Mesenchymal stem cell (in vitro differentiated cells and primary cell): ENCODE measurements at regions not wholly inside any gene's neighbourhood (a gene's known extent, or its start where the extent isn't known, plus 50 kb on each side); places are given as distances from the start of the nearest gene placed in this dataset.
"Not testable (repeated sequence)": the region's sequence is repeated elsewhere in the genome, so short reads cannot be mapped to it uniquely, and the experiment has no call there.

ENCODE experiments used
- DNase-seq: peaks from one replicate; pipeline ENCODE4 v3.0.0-alpha.2; 2013
- H2AFZ ChIP-seq: one replicate; pipeline ENCODE4 v1.6.1; 2013; ENCODE audit warnings: low read depth, mild to moderate bottlenecking, control low read depth, inconsistent platforms, low read length, moderate library complexity
- H2AK5ac ChIP-seq: 2 replicates; pipeline ENCODE4 v1.6.1; 2013; ENCODE audit warnings: low read length, moderate library complexity, mild to moderate bottlenecking, inconsistent platforms; ENCODE audit not compliant: severe bottlenecking
- H2BK120ac ChIP-seq: one replicate; pipeline ENCODE4 v1.6.1; 2013; ENCODE audit warnings: low read depth, mild to moderate bottlenecking, inconsistent platforms, low read length, moderate library complexity
- H2BK12ac ChIP-seq, 2 experiments: one replicate each; pipeline ENCODE4 v1.6.1; 2013; ENCODE audit warnings: inconsistent platforms in 2 of 2, low read length in 2 of 2, mild to moderate bottlenecking in 2 of 2, moderate library complexity in 2 of 2, control low read depth in 1 of 2
- H2BK15ac ChIP-seq: one replicate; pipeline ENCODE4 v1.6.1; 2013; ENCODE audit warnings: mild to moderate bottlenecking, low read depth, inconsistent platforms; ENCODE audit not compliant: poor library complexity, severe bottlenecking
- H2BK5ac ChIP-seq: 2 replicates; pipeline ENCODE4 v1.6.1; 2013; ENCODE audit warnings: low read depth, mild to moderate bottlenecking, low read length, control low read depth, inconsistent platforms; ENCODE audit not compliant: poor library complexity, severe bottlenecking
- H3K14ac ChIP-seq, 2 experiments: one replicate each; pipeline ENCODE4 v1.6.1; 2013; ENCODE audit warnings: inconsistent platforms in 2 of 2, low read length in 2 of 2, control low read depth in 1 of 2, mild to moderate bottlenecking in 1 of 2, moderate library complexity in 1 of 2
- H3K18ac ChIP-seq, 2 experiments: one replicate each; pipeline ENCODE4 v1.6.1; 2013; ENCODE audit warnings: inconsistent platforms in 2 of 2, low read length in 2 of 2, control low read depth in 1 of 2, low read depth in 1 of 2, mild to moderate bottlenecking in 1 of 2
- H3K23ac ChIP-seq, 2 experiments: one replicate each; pipeline ENCODE4 v1.6.1; 2013; ENCODE audit warnings: inconsistent platforms in 2 of 2, low read length in 2 of 2, mild to moderate bottlenecking in 2 of 2, moderate library complexity in 2 of 2, control low read depth in 1 of 2
- H3K27ac ChIP-seq: 2 replicates; pipeline ENCODE4 v1.5.1; 2013; ENCODE audit warnings: mild to moderate bottlenecking, moderate library complexity, low read length, control low read depth, inconsistent platforms; ENCODE audit not compliant: poor library complexity, severe bottlenecking
- H3K27me3 ChIP-seq, 2 experiments: 2 replicates each; pipeline versions ENCODE4 v1.6.1 to v1.7.0; 2013; ENCODE audit warnings: low read length in 2 of 2, mild to moderate bottlenecking in 2 of 2, moderate library complexity in 2 of 2, control low read depth in 1 of 2, inconsistent platforms in 1 of 2; ENCODE audit not compliant: control insufficient read depth in 1 of 2, insufficient read depth in 1 of 2
- H3K36me3 ChIP-seq, 2 experiments: 2 replicates each; pipeline versions ENCODE4 v1.6.1 to v1.7.0; 2013; ENCODE audit warnings: low read length in 2 of 2, control low read depth in 1 of 2, inconsistent platforms in 1 of 2, low read depth in 1 of 2, mild to moderate bottlenecking in 1 of 2; ENCODE audit not compliant: insufficient read depth in 2 of 2, control insufficient read depth in 1 of 2
- H3K4ac ChIP-seq, 2 experiments: one replicate each; pipeline ENCODE4 v1.6.1; 2013; ENCODE audit warnings: inconsistent platforms in 2 of 2, low read length in 2 of 2, mild to moderate bottlenecking in 2 of 2, moderate library complexity in 2 of 2, control low read depth in 1 of 2, low read depth in 1 of 2
- H3K4me1 ChIP-seq: 2 replicates; pipeline ENCODE4 v1.6.1; 2013; ENCODE audit warnings: low read depth, low read length, control low read depth; ENCODE audit not compliant: control insufficient read depth, insufficient read depth
- H3K4me2 ChIP-seq: 2 replicates; pipeline ENCODE4 v1.6.1; 2013; ENCODE audit warnings: low read length, mild to moderate bottlenecking, inconsistent platforms; ENCODE audit not compliant: poor library complexity, severe bottlenecking
- H3K4me3 ChIP-seq, 2 experiments: 2 replicates each; pipeline versions ENCODE4 v1.5.1 to v1.7.0; 2013; ENCODE audit warnings: low read length in 2 of 2, mild to moderate bottlenecking in 2 of 2, control low read depth in 1 of 2, low read depth in 1 of 2; ENCODE audit not compliant: insufficient read depth in 1 of 2
- H3K79me1 ChIP-seq: replicated peaks from 2 replicates; pipeline ENCODE4 v1.6.1; 2013; ENCODE audit warnings: mild to moderate bottlenecking, control low read depth, low read length, inconsistent platforms; ENCODE audit not compliant: poor library complexity, severe bottlenecking
- H3K9ac ChIP-seq: 2 replicates; pipeline ENCODE4 v1.7.0; 2013; ENCODE audit warnings: mild to moderate bottlenecking, low read length, moderate library complexity
- H3K9me3 ChIP-seq: 2 replicates; pipeline ENCODE4 v1.7.0; 2013; ENCODE audit warnings: mild to moderate bottlenecking, low read length; ENCODE audit not compliant: control insufficient read depth
- H4K8ac ChIP-seq: one replicate; pipeline ENCODE4 v1.6.1; 2013; ENCODE audit warnings: inconsistent platforms, mild to moderate bottlenecking, low read length, moderate library complexity
- H4K91ac ChIP-seq: one replicate; pipeline ENCODE4 v1.6.1; 2013; ENCODE audit warnings: mild to moderate bottlenecking, low read length, inconsistent platforms
- WGBS: methylation state at CpG from one replicate; pipeline ENCODE4 v1.1.7; 2013; ENCODE audit warnings: mixed read lengths; 5-methylcytosine and 5-hydroxymethylcytosine counted together

DNA sequence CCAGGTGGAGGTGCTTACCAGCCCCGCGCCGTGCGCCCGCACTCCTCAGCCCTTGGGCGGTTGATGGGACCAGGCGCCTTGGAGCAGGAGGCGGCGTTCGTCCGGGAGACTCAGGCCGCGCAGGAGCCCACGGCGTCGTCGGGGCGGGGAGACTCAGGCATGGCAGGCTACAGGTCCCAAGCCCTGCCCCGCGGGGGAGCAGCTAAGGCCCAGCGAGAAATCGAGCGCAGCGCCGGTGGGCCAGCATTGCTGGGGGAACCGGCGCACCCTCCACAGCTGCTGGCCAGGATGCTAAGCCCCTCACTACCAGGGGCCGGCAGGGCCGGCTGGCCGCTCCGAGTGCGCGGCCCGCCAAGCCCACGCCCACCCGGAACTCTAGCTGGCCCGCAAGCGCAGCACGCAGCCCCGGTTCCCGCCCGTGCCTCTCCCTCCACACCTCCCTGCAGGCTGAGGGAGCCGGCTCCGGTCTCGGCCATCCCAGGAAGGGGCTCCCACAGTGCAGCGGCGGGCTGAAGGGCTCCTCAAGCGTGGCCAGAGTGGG, 1087.5 kb downstream of the GALC start:
- H2BK5ac ChIP-seq, H2AFZ ChIP-seq, H3K36me3 ChIP-seq, H3K9me3 ChIP-seq, H3K4me1 ChIP-seq, H4K91ac ChIP-seq, DNase-seq, H3K79me1 ChIP-seq, H3K18ac ChIP-seq, H3K4ac ChIP-seq, H2AK5ac ChIP-seq, H2BK12ac ChIP-seq, H3K4me3 ChIP-seq, H2BK15ac ChIP-seq, H3K23ac ChIP-seq, H3K4me2 ChIP-seq, H2BK120ac ChIP-seq, H3K27me3 ChIP-seq, H3K14ac ChIP-seq, H3K27ac ChIP-seq, H4K8ac ChIP-seq, H3K9ac ChIP-seq: not testable (repeated sequence)
- 97% methylated on average over 47 of the region's 48 CpGs for WGBS

GRCh38 chr14:86902176-86902950, 1090.6 kb downstream of the GALC start:
- H3K4ac ChIP-seq = no peak overlapping the region
- no peak overlapping the region for H2BK5ac ChIP-seq
- peaks cover 0 to 2% of the 10 kb centered on the region in 2 experiments for H3K36me3 ChIP-seq
- H2AK5ac ChIP-seq = no peak overlapping the region
- no peak overlapping the region for H2BK15ac ChIP-seq
- no peak overlapping the region for H3K23ac ChIP-seq
- no peak overlapping the region for H3K4me2 ChIP-seq
- no peaks in the 10 kb centered on the region for H3K9me3 ChIP-seq
- no peak overlapping the region for H3K27ac ChIP-seq
- no peak overlapping the region for H4K91ac ChIP-seq
- DNase-seq = no peak
- no peak overlapping the region for H3K4me3 ChIP-seq
- H2BK120ac ChIP-seq = no peak overlapping the region
- H3K27me3 ChIP-seq = no peaks in the 10 kb centered on the region
- no peak overlapping the region for H4K8ac ChIP-seq
- H3K14ac ChIP-seq = no peak overlapping the region
- peak overlapping the region; percentile 13 for H3K9ac ChIP-seq
- peaks cover 1% of the 10 kb centered on the region for H3K4me1 ChIP-seq
- no peaks in the 10 kb centered on the region for H3K79me1 ChIP-seq
- H2BK12ac ChIP-seq = no peak overlapping the region
- 96% methylated on average over 7 of the region's 7 CpGs for WGBS
- no peak overlapping the region for H3K18ac ChIP-seq
- no peak overlapping the region for H2AFZ ChIP-seq

DNA sequence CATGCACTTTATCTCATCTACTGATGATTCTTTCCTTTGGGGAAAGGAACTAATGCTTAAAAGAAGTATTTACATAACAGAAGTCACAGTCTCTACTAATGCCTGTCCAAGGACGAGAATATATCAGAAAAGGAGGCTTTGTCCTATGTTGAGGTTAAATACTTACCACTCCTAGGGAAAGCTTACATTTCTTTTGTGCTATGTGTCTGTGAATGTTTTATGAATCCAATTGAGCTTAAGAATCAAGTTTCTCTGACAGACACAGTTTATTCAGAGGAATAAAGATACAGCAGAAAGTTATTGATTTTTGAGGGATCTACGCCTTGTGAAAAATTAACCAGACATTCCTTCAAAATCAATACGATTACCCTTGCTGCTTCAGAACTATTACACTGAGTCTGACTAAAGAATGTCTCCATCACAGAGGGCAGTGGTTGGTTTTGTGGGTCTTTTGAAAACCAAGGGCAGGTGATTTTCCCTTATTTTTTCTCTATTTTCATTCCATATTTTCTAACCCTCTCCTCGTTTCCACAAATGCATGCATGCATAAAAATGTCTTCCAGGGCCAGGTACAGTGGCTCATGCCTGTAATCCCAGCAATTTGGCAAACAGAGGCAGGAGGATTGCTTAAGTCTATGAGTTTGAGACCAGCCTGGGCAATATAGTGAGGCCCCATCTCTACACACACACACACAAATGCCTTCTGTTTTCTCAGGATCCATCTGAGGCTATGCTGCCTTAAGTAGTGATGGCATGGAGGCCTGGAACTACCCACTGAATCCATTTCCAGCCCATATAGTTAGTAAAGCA, 1095.1 kb downstream of the GALC start:
- no peak overlapping the region for H2BK120ac ChIP-seq

GRCh38 chr14:86897224-86897623, 1095.8 kb downstream of the GALC start:
- Histone ChIP-seq H3K9me3 (no peaks in the 10 kb centered on the region), H3K23ac (no peak overlapping the region), H3K36me3 (no peaks in the 10 kb centered on the region), H3K4me1 (peaks cover 1% of the 10 kb centered on the region), H3K18ac (no peak overlapping the region), H2BK5ac (no peak overlapping the region), H2BK15ac (no peak overlapping the region), H3K27me3 (no peaks in the 10 kb centered on the region), H3K27ac (no peak overlapping the region), H2BK12ac (no peak overlapping the region), H3K14ac (no peak overlapping the region), H3K4me2 (no peak overlapping the region), H4K8ac (no peak overlapping the region), H3K79me1 (no peaks in the 10 kb centered on the region), H2BK120ac (no peak overlapping the region), H3K4me3 (no peak overlapping the region), H3K4ac (no peak overlapping the region), H2AK5ac (no peak overlapping the region), H4K91ac (no peak overlapping the region), H3K9ac (no peak overlapping the region), H2AFZ (no peak overlapping the region)
- DNase-seq = no peak

More for the DNA sequence above, 1095.1 kb downstream of the GALC start:
- no peak overlapping the region for H3K18ac ChIP-seq
- H3K36me3 ChIP-seq = no peaks in the 10 kb centered on the region
- H4K8ac ChIP-seq = no peak overlapping the region
- H3K14ac ChIP-seq = no peak overlapping the region
- peak overlapping the region; percentile 8 for H3K27ac ChIP-seq
- no peak overlapping the region for H3K23ac ChIP-seq
- DNase-seq = no peak
- no peak overlapping the region for H2AK5ac ChIP-seq
- no peak overlapping the region for H3K4me2 ChIP-seq
- no peak overlapping the region for H2BK12ac ChIP-seq
- no peak overlapping the region for H2BK15ac ChIP-seq
- H3K79me1 ChIP-seq = no peaks in the 10 kb centered on the region
- H2AFZ ChIP-seq = no peak overlapping the region
- no peak overlapping the region for H4K91ac ChIP-seq
- H3K4me3 ChIP-seq = no peak overlapping the region
- no peak overlapping the region for H3K9ac ChIP-seq
- H2BK5ac ChIP-seq = no peak overlapping the region
- H3K4ac ChIP-seq = no peak overlapping the region
- H3K4me1 ChIP-seq = peaks cover 1% of the 10 kb centered on the region
- WGBS = 78% methylated on average over 1 of the region's 4 CpGs
- H3K27me3 ChIP-seq = no peaks in the 10 kb centered on the region
- no peaks in the 10 kb centered on the region for H3K9me3 ChIP-seq
